ENCODE measurements at regions not wholly inside any gene's neighbourhood (a gene's known extent, or its start where the extent isn't known, plus 50 kb on each side); places are given as distances from the start of the nearest gene placed in this dataset.
"Not testable (repeated sequence)": the region's sequence is repeated elsewhere in the genome, so short reads cannot be mapped to it uniquely, and the experiment has no call there.

DNA sequence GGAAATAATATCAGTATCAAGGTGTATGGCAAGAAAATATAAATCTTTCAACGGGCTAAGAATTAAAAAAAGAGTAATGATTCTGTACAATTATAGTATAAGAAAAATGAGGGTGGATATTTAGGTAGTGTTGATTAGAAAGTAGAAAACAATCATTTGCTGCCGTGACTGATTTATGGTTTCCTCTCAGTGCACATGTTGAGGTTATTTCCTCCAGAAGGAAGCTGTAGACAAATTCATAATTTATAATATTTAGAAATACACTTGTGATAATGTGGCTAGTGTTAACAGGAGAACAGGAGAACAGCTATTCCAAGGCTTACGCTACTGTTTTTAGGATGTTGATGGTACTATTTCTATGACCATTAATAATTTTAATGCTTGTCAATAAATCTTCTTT lies 153.4 kb downstream of the GOLGA6L6 start:
- TF ChIP-seq, protein P1, sequence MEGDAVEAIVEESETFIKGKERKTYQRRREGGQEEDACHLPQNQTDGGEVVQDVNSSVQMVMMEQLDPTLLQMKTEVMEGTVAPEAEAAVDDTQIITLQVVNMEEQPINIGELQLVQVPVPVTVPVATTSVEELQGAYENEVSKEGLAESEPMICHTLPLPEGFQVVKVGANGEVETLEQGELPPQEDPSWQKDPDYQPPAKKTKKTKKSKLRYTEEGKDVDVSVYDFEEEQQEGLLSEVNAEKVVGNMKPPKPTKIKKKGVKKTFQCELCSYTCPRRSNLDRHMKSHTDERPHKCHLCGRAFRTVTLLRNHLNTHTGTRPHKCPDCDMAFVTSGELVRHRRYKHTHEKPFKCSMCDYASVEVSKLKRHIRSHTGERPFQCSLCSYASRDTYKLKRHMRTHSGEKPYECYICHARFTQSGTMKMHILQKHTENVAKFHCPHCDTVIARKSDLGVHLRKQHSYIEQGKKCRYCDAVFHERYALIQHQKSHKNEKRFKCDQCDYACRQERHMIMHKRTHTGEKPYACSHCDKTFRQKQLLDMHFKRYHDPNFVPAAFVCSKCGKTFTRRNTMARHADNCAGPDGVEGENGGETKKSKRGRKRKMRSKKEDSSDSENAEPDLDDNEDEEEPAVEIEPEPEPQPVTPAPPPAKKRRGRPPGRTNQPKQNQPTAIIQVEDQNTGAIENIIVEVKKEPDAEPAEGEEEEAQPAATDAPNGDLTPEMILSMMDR (IDR thresholded peaks at IDR 0.05): not testable (repeated sequence)
- TF ChIP-seq, protein P2, sequence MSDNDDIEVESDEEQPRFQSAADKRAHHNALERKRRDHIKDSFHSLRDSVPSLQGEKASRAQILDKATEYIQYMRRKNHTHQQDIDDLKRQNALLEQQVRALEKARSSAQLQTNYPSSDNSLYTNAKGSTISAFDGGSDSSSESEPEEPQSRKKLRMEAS (CRISPR knock-in tag; IDR thresholded peaks at IDR 0.05): not testable (repeated sequence)
- TF ChIP-seq, protein P3, sequence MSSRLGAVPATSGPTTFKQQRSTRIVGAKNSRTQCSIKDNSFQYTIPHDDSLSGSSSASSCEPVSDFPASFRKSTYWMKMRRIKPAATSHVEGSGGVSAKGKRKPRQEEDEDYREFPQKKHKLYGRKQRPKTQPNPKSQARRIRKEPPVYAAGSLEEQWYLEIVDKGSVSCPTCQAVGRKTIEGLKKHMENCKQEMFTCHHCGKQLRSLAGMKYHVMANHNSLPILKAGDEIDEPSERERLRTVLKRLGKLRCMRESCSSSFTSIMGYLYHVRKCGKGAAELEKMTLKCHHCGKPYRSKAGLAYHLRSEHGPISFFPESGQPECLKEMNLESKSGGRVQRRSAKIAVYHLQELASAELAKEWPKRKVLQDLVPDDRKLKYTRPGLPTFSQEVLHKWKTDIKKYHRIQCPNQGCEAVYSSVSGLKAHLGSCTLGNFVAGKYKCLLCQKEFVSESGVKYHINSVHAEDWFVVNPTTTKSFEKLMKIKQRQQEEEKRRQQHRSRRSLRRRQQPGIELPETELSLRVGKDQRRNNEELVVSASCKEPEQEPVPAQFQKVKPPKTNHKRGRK (CRISPR knock-in tag; IDR thresholded peaks at IDR 0.05; ENCODE audit: borderline replicate concordance): not testable (repeated sequence)
- TF ChIP-seq, protein P4, sequence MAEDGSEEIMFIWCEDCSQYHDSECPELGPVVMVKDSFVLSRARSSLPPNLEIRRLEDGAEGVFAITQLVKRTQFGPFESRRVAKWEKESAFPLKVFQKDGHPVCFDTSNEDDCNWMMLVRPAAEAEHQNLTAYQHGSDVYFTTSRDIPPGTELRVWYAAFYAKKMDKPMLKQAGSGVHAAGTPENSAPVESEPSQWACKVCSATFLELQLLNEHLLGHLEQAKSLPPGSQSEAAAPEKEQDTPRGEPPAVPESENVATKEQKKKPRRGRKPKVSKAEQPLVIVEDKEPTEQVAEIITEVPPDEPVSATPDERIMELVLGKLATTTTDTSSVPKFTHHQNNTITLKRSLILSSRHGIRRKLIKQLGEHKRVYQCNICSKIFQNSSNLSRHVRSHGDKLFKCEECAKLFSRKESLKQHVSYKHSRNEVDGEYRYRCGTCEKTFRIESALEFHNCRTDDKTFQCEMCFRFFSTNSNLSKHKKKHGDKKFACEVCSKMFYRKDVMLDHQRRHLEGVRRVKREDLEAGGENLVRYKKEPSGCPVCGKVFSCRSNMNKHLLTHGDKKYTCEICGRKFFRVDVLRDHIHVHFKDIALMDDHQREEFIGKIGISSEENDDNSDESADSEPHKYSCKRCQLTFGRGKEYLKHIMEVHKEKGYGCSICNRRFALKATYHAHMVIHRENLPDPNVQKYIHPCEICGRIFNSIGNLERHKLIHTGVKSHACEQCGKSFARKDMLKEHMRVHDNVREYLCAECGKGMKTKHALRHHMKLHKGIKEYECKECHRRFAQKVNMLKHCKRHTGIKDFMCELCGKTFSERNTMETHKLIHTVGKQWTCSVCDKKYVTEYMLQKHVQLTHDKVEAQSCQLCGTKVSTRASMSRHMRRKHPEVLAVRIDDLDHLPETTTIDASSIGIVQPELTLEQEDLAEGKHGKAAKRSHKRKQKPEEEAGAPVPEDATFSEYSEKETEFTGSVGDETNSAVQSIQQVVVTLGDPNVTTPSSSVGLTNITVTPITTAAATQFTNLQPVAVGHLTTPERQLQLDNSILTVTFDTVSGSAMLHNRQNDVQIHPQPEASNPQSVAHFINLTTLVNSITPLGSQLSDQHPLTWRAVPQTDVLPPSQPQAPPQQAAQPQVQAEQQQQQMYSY (CRISPR knock-in tag; IDR thresholded peaks at IDR 0.05): not testable (repeated sequence)
- TF ChIP-seq NFYB (CRISPR knock-in tag; conservative IDR thresholded peaks at IDR 0.05; ENCODE audit: low read depth); MXD4 (CRISPR knock-in tag; IDR thresholded peaks at IDR 0.05; ENCODE audit: borderline replicate concordance); JUN (CRISPR knock-in tag; IDR thresholded peaks at IDR 0.05): not testable (repeated sequence)
- TF ChIP-seq, protein P5, sequence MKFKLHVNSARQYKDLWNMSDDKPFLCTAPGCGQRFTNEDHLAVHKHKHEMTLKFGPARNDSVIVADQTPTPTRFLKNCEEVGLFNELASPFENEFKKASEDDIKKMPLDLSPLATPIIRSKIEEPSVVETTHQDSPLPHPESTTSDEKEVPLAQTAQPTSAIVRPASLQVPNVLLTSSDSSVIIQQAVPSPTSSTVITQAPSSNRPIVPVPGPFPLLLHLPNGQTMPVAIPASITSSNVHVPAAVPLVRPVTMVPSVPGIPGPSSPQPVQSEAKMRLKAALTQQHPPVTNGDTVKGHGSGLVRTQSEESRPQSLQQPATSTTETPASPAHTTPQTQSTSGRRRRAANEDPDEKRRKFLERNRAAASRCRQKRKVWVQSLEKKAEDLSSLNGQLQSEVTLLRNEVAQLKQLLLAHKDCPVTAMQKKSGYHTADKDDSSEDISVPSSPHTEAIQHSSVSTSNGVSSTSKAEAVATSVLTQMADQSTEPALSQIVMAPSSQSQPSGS (CRISPR knock-in tag; IDR thresholded peaks at IDR 0.05; ENCODE audit: borderline replicate concordance, low read depth): not testable (repeated sequence)
